ENCODE measurements at regions not wholly inside any gene's neighbourhood (a gene's known extent, or its start where the extent isn't known, plus 50 kb on each side); places are given as distances from the start of the nearest gene placed in this dataset.

- H3K27ac Mint-ChIP-seq = no peak overlapping the region
- H3K4me1 Mint-ChIP-seq = no peaks in the 10 kb centered on the region
- H3K4me3 Mint-ChIP-seq = no peak overlapping the region
- no peaks in the 10 kb centered on the region for H3K27me3 Mint-ChIP-seq
- no peaks in the 10 kb centered on the region for H3K36me3 Mint-ChIP-seq
- H3K9me3 Mint-ChIP-seq = peaks cover 0 to 8% (median 1%) of the 10 kb centered on the region in 3 donors
Observed at GRCh38 chrX:97666890-97667289, 783.2 kb downstream of the RPA4 start.

DNA sequence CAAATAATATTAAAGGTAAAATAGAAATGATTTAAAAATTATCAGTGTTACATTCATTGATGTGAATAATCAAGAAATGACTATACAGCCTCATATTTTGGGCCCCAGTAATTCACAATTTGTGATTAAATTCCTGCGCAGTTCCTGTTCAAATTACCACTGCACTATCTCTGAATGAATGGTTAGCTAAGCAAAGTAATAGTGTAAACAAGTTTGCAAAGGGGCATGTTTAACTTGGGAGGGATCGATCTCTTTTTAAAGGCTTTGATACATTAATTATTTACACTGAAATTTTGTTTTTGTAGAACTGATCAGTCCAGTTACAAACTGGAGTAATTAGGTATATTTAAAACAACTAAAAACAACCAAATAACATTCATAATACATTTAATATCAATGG, 784.4 kb downstream of the RPA4 start:
- Mint-ChIP-seq H3K4me1 (no peaks in the 10 kb centered on the region), H3K27ac (no peak overlapping the region), H3K36me3 (no peaks in the 10 kb centered on the region), H3K27me3 (no peaks in the 10 kb centered on the region), H3K9me3 (peaks cover 0 to 8% (median 1%) of the 10 kb centered on the region in 3 donors), H3K4me3 (no peak overlapping the region)

DNA sequence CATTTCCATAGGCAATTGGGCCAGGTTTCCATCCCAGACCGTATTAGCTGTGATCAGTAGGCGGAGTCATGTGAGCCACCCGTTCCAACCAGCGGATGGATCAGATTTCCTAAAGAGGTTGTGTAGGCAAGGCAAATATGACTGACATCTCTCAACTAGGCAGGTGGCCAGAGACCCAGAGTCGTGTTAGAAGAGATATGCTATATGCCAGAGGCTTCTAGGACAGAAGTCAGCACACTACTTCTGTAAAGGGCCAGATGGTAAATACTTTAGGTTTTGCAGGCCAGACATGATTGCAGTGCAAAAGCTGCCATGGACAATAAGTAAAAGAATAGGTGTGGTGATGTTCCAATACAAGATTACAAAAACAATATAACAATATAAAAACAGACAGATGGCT, 788.4 kb downstream of the RPA4 start:
- no peak overlapping the region for H3K4me3 Mint-ChIP-seq
- no peaks in the 10 kb centered on the region for H3K27me3 Mint-ChIP-seq
- H3K27ac Mint-ChIP-seq = no peak overlapping the region
- H3K36me3 Mint-ChIP-seq = no peaks in the 10 kb centered on the region
- no peaks in the 10 kb centered on the region for H3K9me3 Mint-ChIP-seq
- H3K4me1 Mint-ChIP-seq = no peaks in the 10 kb centered on the region

DNA sequence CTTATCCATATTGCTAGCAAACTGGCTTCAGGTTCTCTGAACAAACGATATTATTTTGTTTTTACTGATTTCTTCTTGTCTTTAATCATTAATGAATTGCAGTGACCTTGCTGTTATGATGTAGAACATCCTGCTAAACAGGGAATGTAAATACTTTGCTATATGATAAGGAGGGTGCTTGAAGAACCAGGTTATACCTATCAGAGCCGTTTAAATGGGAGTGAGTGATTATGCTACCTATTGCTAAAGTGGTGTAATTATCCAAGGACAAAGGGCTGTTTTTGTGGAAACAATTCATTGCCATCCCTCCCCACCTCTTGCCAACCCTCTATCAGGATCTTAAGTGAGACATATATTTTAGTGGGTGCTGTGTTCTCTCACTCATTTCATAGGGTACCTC, 788.9 kb downstream of the RPA4 start:
- no peaks in the 10 kb centered on the region for H3K9me3 Mint-ChIP-seq
- H3K4me1 Mint-ChIP-seq = no peaks in the 10 kb centered on the region
- no peaks in the 10 kb centered on the region for H3K36me3 Mint-ChIP-seq
- no peak overlapping the region for H3K4me3 Mint-ChIP-seq
- H3K27ac Mint-ChIP-seq = no peak overlapping the region
- peaks cover 1% of the 10 kb centered on the region for H3K27me3 Mint-ChIP-seq

- Mint-ChIP-seq H3K36me3 (no peaks in the 10 kb centered on the region), H3K9me3 (no peaks in the 10 kb centered on the region), H3K4me1 (no peaks in the 10 kb centered on the region), H3K27ac (no peak overlapping the region), H3K27me3 (peaks cover 4% of the 10 kb centered on the region), H3K4me3 (no peak overlapping the region)
Observed at GRCh38 chrX:97673135-97673534, 789.4 kb downstream of the RPA4 start.

DNA sequence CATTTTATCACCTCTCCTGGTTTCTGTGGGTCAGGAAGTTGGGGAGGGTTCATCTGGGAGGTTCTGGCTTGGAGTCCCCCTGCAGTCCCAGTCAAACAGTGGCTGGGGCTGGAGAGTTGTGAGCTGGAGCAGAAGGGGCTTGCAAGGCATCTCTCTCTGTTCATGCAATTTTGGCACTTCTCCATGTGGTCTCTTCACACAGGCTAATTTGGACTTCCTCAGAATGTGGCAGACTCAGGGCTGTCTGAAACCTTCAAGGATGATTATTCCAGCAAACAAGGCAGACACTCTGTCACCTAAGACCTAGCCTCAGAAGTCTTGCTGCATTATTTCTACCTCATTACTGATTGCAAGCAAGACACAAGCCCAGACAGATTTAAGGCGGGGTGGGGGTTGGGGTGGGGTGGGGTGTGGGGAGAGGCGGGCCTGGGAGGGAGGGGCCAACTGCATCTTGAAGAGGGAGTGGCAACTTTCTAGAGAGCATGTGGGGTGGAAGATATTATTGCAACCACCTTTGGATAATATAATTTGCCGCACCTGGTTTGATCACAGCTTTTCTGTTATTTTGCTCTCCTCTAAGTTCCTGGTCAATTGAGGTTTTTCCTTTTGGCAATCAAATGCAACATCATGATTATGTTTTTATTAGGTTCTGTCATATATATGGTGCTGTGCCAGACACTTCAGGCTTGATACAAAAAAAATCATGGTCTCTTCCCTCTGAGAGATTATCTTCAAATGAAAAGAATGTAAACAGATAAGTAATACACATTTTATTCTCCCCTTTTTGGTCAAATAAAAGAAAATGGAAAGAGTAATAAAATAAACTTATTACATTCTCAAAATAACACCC, 799.5 kb downstream of the RPA4 start:
- H3K4me1 Mint-ChIP-seq = no peaks in the 10 kb centered on the region

DNA sequence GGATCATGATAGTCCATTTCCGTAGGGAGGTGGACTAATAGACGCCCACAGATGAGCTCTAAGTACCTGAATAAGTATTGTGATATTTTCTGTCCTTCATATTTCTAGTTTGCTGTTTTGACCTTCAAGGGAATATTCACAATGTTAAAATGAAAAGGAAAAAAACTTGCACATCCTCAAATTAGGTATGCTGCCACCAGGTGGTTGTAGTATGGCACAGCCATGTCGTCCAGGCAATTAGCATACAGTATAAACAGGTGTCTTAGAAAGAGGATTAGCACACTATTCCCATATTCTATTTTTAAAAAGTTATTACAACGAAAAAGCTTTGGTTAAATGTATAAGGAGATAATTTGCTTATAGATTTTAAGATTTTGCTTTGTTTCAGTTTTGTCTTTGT, 802.0 kb downstream of the RPA4 start:
- Mint-ChIP-seq H3K27me3 (no peaks in the 10 kb centered on the region), H3K9me3 (no peaks in the 10 kb centered on the region), H3K4me3 (no peak overlapping the region), H3K36me3 (no peaks in the 10 kb centered on the region), H3K4me1 (no peaks in the 10 kb centered on the region), H3K27ac (no peak overlapping the region)

More for the DNA sequence above, 799.5 kb downstream of the RPA4 start:
- H3K36me3 Mint-ChIP-seq = no peaks in the 10 kb centered on the region
- H3K4me3 Mint-ChIP-seq = no peak overlapping the region
- peaks cover 5% of the 10 kb centered on the region for H3K27me3 Mint-ChIP-seq
- no peak overlapping the region for H3K27ac Mint-ChIP-seq
- peaks cover 0 to 2% (median 0%) of the 10 kb centered on the region in 3 donors for H3K9me3 Mint-ChIP-seq

DNA sequence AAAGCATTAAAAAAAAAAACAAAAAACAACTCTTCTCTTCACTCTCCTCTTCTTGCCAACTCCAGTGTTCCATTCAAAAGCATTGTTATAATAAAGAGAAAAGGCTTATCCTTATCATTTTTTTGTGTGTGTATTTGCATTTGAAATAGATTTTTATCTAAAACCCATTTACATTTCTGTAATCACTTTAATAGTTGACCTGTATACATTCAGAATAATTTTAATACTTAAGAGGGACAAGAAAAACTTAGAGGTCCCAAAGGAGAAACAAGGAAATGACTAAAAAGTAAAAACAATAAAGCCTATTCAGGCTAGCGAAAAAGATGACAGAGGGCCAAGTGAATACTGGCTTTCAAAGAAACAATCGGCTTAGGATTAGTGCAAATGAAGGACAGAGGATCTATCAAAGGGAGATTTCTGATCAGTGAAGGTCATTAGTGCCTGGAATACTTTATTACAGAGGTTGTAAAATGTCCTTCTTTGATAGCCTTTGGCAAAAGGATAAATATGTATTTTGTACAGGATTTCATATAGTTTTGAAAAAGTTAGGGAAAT, 808.3 kb downstream of the RPA4 start:
- Mint-ChIP-seq H3K4me1 (no peaks in the 10 kb centered on the region), H3K36me3 (no peaks in the 10 kb centered on the region), H3K27me3 (peaks cover 1% of the 10 kb centered on the region), H3K4me3 (no peak overlapping the region), H3K9me3 (no peaks in the 10 kb centered on the region), H3K27ac (no peak overlapping the region)

DNA sequence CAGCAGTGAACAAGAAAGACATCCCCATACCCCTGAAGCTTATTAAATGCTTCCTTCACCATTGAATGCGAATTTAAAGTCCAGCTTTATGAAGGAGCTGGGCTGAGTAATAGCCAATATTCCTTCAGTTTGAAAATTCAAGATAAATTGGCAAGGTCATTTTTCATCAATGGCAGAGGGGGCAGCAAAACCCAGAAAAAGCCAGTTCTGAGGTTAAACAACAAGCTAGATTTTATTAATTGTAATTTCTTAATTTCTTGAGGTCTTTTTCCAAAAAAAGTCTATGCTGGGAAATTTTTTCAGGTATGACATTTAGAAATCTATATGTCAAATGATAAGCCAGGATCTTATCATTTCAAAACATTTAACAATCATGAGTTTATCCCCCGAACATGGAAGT, 808.9 kb downstream of the RPA4 start:
- Mint-ChIP-seq H3K27ac (no peak overlapping the region), H3K4me3 (no peak overlapping the region), H3K4me1 (no peaks in the 10 kb centered on the region), H3K9me3 (no peaks in the 10 kb centered on the region), H3K27me3 (peaks cover 1% of the 10 kb centered on the region), H3K36me3 (no peaks in the 10 kb centered on the region)

GRCh38 chrX:97700547-97700946, 816.8 kb downstream of the RPA4 start:
- Mint-ChIP-seq H3K4me1 (peaks cover 0 to 2% (median 0%) of the 10 kb centered on the region in 3 donors), H3K36me3 (no peaks in the 10 kb centered on the region), H3K9me3 (no peaks in the 10 kb centered on the region), H3K27me3 (peaks cover 3% of the 10 kb centered on the region), H3K27ac (no peak overlapping the region), H3K4me3 (no peak overlapping the region)

DNA sequence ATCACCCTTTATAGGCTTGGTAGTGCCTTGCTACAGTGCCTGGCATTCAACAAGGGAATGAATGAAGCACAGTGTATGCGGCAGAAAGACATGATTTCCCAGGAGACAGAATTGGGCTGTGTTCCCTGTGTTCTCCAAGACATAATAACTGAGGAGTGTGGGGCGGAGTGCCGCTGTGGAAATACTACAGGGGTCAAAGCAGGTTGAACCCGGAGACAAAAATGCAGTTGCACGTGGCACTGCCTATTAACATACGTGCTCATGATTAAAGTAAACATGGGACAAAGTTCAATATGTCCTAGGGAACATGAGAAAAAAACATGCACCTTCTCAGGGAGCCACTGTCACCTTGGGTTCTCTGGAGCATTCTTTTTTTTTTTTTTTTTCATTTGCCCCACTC, 820.8 kb downstream of the RPA4 start:
- no peak overlapping the region for H3K27ac Mint-ChIP-seq
- H3K4me1 Mint-ChIP-seq = peaks cover 0 to 2% (median 0%) of the 10 kb centered on the region in 3 donors
- no peaks in the 10 kb centered on the region for H3K36me3 Mint-ChIP-seq
- peaks cover 3% of the 10 kb centered on the region for H3K27me3 Mint-ChIP-seq
- no peak overlapping the region for H3K4me3 Mint-ChIP-seq
- H3K9me3 Mint-ChIP-seq = peaks cover 0 to 3% (median 0%) of the 10 kb centered on the region in 3 donors

DNA sequence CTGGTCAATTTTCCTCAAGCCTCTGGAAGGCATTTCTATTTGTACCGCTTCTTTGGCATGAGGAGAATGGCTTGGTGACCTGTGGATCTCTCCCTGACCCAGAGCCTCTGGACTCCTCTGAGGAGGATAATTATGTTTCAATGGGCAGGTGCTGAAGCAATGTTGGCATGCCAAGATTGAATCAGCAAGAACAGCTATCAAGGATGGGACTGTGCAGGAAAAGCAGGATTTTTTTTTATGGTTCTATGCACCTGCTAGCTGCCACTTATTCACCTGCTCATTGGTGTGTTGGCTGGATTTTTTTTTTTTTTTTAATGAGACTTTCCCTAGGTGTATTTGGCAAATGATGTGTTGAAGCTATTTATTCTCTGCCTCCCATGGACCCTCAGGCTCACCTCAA, 821.2 kb downstream of the RPA4 start:
- peaks cover 0 to 2% (median 0%) of the 10 kb centered on the region in 3 donors for H3K4me1 Mint-ChIP-seq
- H3K27ac Mint-ChIP-seq = no peak overlapping the region
- peaks cover 0 to 3% (median 2%) of the 10 kb centered on the region in 3 donors for H3K9me3 Mint-ChIP-seq
- peaks cover 3% of the 10 kb centered on the region for H3K27me3 Mint-ChIP-seq
- no peaks in the 10 kb centered on the region for H3K36me3 Mint-ChIP-seq
- no peak overlapping the region for H3K4me3 Mint-ChIP-seq

- peaks cover 0 to 3% (median 2%) of the 10 kb centered on the region in 3 donors for H3K9me3 Mint-ChIP-seq
- H3K4me3 Mint-ChIP-seq = no peak overlapping the region
- peaks cover 3% of the 10 kb centered on the region for H3K27me3 Mint-ChIP-seq
- H3K4me1 Mint-ChIP-seq = peaks cover 0 to 2% (median 0%) of the 10 kb centered on the region in 3 donors
- no peak overlapping the region for H3K27ac Mint-ChIP-seq
- H3K36me3 Mint-ChIP-seq = no peaks in the 10 kb centered on the region
Observed at GRCh38 chrX:97705936-97706335, 822.2 kb downstream of the RPA4 start.

DNA sequence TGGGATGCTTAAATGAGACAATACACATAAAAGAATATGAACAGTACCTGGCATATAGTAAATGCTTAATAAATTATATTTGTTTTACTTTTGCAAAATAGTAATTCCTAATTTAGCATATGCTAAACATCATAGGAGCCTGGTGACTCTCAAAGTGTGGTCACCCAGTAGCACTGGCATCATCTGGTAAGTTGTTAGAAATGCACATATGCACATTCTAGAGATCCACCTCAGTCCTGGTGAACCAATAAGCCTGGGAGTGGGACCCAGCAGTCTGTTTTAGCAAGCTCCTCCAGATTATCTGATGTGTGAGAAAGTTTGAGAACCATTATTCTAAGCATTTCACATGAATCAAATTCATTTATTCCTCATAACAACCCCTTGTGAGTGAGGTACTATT, 830.4 kb downstream of the RPA4 start:
- Mint-ChIP-seq H3K4me1 (no peaks in the 10 kb centered on the region), H3K27me3 (no peaks in the 10 kb centered on the region), H3K27ac (no peak overlapping the region), H3K36me3 (no peaks in the 10 kb centered on the region), H3K4me3 (no peak overlapping the region), H3K9me3 (peaks cover 0 to 2% (median 2%) of the 10 kb centered on the region in 3 donors)

- no peaks in the 10 kb centered on the region for H3K36me3 Mint-ChIP-seq
- no peak overlapping the region for H3K4me3 Mint-ChIP-seq
- H3K27ac Mint-ChIP-seq = no peak overlapping the region
- no peaks in the 10 kb centered on the region for H3K27me3 Mint-ChIP-seq
- H3K4me1 Mint-ChIP-seq = no peaks in the 10 kb centered on the region
- peaks cover 0 to 4% (median 3%) of the 10 kb centered on the region in 3 donors for H3K9me3 Mint-ChIP-seq
Observed at GRCh38 chrX:97728215-97728614, 844.5 kb downstream of the RPA4 start.

DNA sequence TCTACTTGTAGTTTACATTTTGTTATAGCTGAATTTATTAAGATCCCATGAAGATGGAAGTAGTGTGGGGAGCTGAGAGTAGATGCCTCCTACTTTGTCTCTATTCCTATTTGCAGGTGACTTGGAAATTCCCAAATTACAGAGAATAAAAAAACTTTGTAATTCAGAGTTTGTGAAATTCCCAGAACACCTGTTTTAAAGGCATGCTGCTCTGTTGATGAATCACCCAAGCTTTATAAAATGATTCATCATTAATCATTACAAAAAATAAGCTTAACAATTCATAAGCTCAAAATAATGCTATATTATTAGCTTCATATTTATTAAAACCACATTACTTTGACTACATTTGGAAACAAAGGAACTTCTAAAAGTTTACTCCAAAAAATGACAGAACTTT, 856.3 kb downstream of the RPA4 start:
- Mint-ChIP-seq H3K27me3 (no peaks in the 10 kb centered on the region), H3K36me3 (no peaks in the 10 kb centered on the region), H3K4me3 (no peak overlapping the region), H3K4me1 (no peaks in the 10 kb centered on the region), H3K9me3 (peaks cover 0 to 5% (median 2%) of the 10 kb centered on the region in 3 donors), H3K27ac (no peak overlapping the region)
